ENCODE measurements at regions not wholly inside any gene's neighbourhood (a gene's known extent, or its start where the extent isn't known, plus 50 kb on each side); places are given as distances from the start of the nearest gene placed in this dataset.

- H3K36me3 Mint-ChIP-seq: no peaks in the 10 kb centered on the region
- H3K9me3 Mint-ChIP-seq: no peaks in the 10 kb centered on the region
- DNase-seq: no peak
- CTCF ChIA-PET: no interaction called here
- H3K27ac Mint-ChIP-seq: no peak overlapping the region
- no peak overlapping the region for H3K4me3 Mint-ChIP-seq
- intact Hi-C loops (cut with micrococcal nuclease): no loop called here
- POLR2A ChIA-PET: no interaction called here
- no peaks in the 10 kb centered on the region for H3K27me3 Mint-ChIP-seq
- H3K4me1 Mint-ChIP-seq (ENCODE audit: low read depth): no peaks in the 10 kb centered on the region
Observed at GRCh38 chr1:73901738-73902137, 296.2 kb downstream of the LRRIQ3 start.

- CTCF ChIA-PET: no interaction called here
- Mint-ChIP-seq H3K4me1 (ENCODE audit: low read depth) (no peaks in the 10 kb centered on the region), H3K4me3 (no peak overlapping the region), H3K36me3 (no peaks in the 10 kb centered on the region), H3K9me3 (no peaks in the 10 kb centered on the region), H3K27ac (no peak overlapping the region), H3K27me3 (no peaks in the 10 kb centered on the region)
- intact Hi-C loops (cut with micrococcal nuclease): no loop called here
- POLR2A ChIA-PET: no interaction called here
- no peak for DNase-seq
Observed at GRCh38 chr1:73899311-73899710, 298.7 kb downstream of the LRRIQ3 start.

- no peak for DNase-seq
- no peak overlapping the region for H3K27ac Mint-ChIP-seq
- H3K4me3 Mint-ChIP-seq: no peak overlapping the region
- no peaks in the 10 kb centered on the region for H3K27me3 Mint-ChIP-seq
- ChIA-PET CTCF (no interaction called here), POLR2A (no interaction called here)
- no peaks in the 10 kb centered on the region for H3K4me1 Mint-ChIP-seq (ENCODE audit: low read depth)
- H3K36me3 Mint-ChIP-seq: no peaks in the 10 kb centered on the region
- no peaks in the 10 kb centered on the region for H3K9me3 Mint-ChIP-seq
- intact Hi-C loops (cut with micrococcal nuclease): no loop called here
Observed at GRCh38 chr1:73898540-73898939, 299.4 kb downstream of the LRRIQ3 start.

- Mint-ChIP-seq H3K4me1 (ENCODE audit: low read depth) (no peaks in the 10 kb centered on the region), H3K36me3 (no peaks in the 10 kb centered on the region), H3K27me3 (no peaks in the 10 kb centered on the region), H3K27ac (no peak overlapping the region), H3K9me3 (no peaks in the 10 kb centered on the region), H3K4me3 (no peak overlapping the region)
- no peak for DNase-seq
- POLR2A ChIA-PET: no interaction called here
- intact Hi-C loops (cut with micrococcal nuclease): no loop called here
- CTCF ChIA-PET: no interaction called here
Observed at GRCh38 chr1:73887412-73887811, 310.6 kb downstream of the LRRIQ3 start.

- Mint-ChIP-seq H3K27ac (no peak overlapping the region), H3K36me3 (no peaks in the 10 kb centered on the region), H3K9me3 (no peaks in the 10 kb centered on the region), H3K4me3 (no peak overlapping the region), H3K4me1 (ENCODE audit: low read depth) (no peaks in the 10 kb centered on the region), H3K27me3 (no peaks in the 10 kb centered on the region)
- intact Hi-C loops (cut with micrococcal nuclease): no loop called here
- ChIA-PET CTCF (no interaction called here), POLR2A (no interaction called here)
- no peak for DNase-seq
Observed at GRCh38 chr1:73886716-73887115, 311.3 kb downstream of the LRRIQ3 start.

GRCh38 chr1:73874806-73875205, 323.2 kb downstream of the LRRIQ3 start:
- Mint-ChIP-seq H3K27ac (no peak overlapping the region), H3K27me3 (no peaks in the 10 kb centered on the region), H3K9me3 (no peaks in the 10 kb centered on the region), H3K4me3 (no peak overlapping the region), H3K4me1 (ENCODE audit: low read depth) (no peaks in the 10 kb centered on the region), H3K36me3 (no peaks in the 10 kb centered on the region)
- intact Hi-C loops (cut with micrococcal nuclease): no loop called here
- ChIA-PET CTCF (no interaction called here), POLR2A (no interaction called here)
- no peak for DNase-seq

GRCh38 chr1:73868810-73869336, 329.1 kb downstream of the LRRIQ3 start:
- Mint-ChIP-seq H3K27me3 (no peaks in the 10 kb centered on the region), H3K4me1 (ENCODE audit: low read depth) (no peaks in the 10 kb centered on the region), H3K4me3 (no peak overlapping the region), H3K36me3 (no peaks in the 10 kb centered on the region), H3K9me3 (no peaks in the 10 kb centered on the region), H3K27ac (no peak overlapping the region)
- CTCF ChIA-PET: no interaction called here
- intact Hi-C loops (cut with micrococcal nuclease): no loop called here
- POLR2A ChIA-PET: no interaction called here
- no peak for DNase-seq

GRCh38 chr1:73862355-73862754, 335.6 kb downstream of the LRRIQ3 start:
- H3K4me1 Mint-ChIP-seq (ENCODE audit: low read depth): no peaks in the 10 kb centered on the region
- intact Hi-C loops (cut with micrococcal nuclease): no loop called here
- H3K9me3 Mint-ChIP-seq: peaks cover 2% of the 10 kb centered on the region
- CTCF ChIA-PET: interaction anchor here (1.0 kb wide), 1 partner anchor 13 kb away, joined by 3 read pairs; no protein-coding TSS in a partner anchor
- POLR2A ChIA-PET: no interaction called here
- no peak overlapping the region for H3K27ac Mint-ChIP-seq
- H3K4me3 Mint-ChIP-seq: no peak overlapping the region
- H3K27me3 Mint-ChIP-seq: no peaks in the 10 kb centered on the region
- no peak for DNase-seq
- no peaks in the 10 kb centered on the region for H3K36me3 Mint-ChIP-seq

- Mint-ChIP-seq H3K36me3 (no peaks in the 10 kb centered on the region), H3K4me1 (ENCODE audit: low read depth) (no peaks in the 10 kb centered on the region), H3K9me3 (peaks cover 2% of the 10 kb centered on the region), H3K27ac (no peak overlapping the region), H3K27me3 (no peaks in the 10 kb centered on the region), H3K4me3 (no peak overlapping the region)
- ChIA-PET CTCF (no interaction called here), POLR2A (no interaction called here)
- no peak for DNase-seq
- intact Hi-C loops (cut with micrococcal nuclease): no loop called here
Observed at GRCh38 chr1:73860421-73860950, 337.5 kb downstream of the LRRIQ3 start.

- ChIA-PET CTCF (no interaction called here), POLR2A (no interaction called here)
- no peaks in the 10 kb centered on the region for H3K27me3 Mint-ChIP-seq
- DNase-seq: no peak
- intact Hi-C loops (cut with micrococcal nuclease): no loop called here
- H3K9me3 Mint-ChIP-seq: peaks cover 2% of the 10 kb centered on the region
- H3K36me3 Mint-ChIP-seq: no peaks in the 10 kb centered on the region
- no peaks in the 10 kb centered on the region for H3K4me1 Mint-ChIP-seq (ENCODE audit: low read depth)
- H3K27ac Mint-ChIP-seq: no peak overlapping the region
- H3K4me3 Mint-ChIP-seq: no peak overlapping the region
Observed at GRCh38 chr1:73859227-73859626, 338.7 kb downstream of the LRRIQ3 start.

- Mint-ChIP-seq H3K4me3 (no peak overlapping the region), H3K27ac (no peak overlapping the region), H3K4me1 (ENCODE audit: low read depth) (no peaks in the 10 kb centered on the region), H3K9me3 (peaks cover 2% of the 10 kb centered on the region), H3K27me3 (no peaks in the 10 kb centered on the region), H3K36me3 (no peaks in the 10 kb centered on the region)
- ChIA-PET CTCF (no interaction called here), POLR2A (no interaction called here)
- intact Hi-C loops (cut with micrococcal nuclease): no loop called here
- DNase-seq: no peak
Observed at GRCh38 chr1:73854527-73854926, 343.4 kb downstream of the LRRIQ3 start.

GRCh38 chr1:73842436-73842835, 355.5 kb downstream of the LRRIQ3 start:
- ChIA-PET POLR2A (no interaction called here), CTCF (no interaction called here)
- Mint-ChIP-seq H3K36me3 (no peaks in the 10 kb centered on the region), H3K27me3 (no peaks in the 10 kb centered on the region), H3K27ac (no peak overlapping the region), H3K4me1 (ENCODE audit: low read depth) (no peaks in the 10 kb centered on the region), H3K9me3 (peaks cover 3% of the 10 kb centered on the region), H3K4me3 (no peak overlapping the region)
- DNase-seq: no peak
- intact Hi-C loops (cut with micrococcal nuclease): no loop called here

GRCh38 chr1:73839922-73840321, 358.1 kb downstream of the LRRIQ3 start:
- Mint-ChIP-seq H3K36me3 (no peaks in the 10 kb centered on the region), H3K4me3 (no peak overlapping the region), H3K4me1 (ENCODE audit: low read depth) (no peaks in the 10 kb centered on the region), H3K27me3 (no peaks in the 10 kb centered on the region), H3K27ac (no peak overlapping the region), H3K9me3 (peaks cover 3% of the 10 kb centered on the region)
- CTCF ChIA-PET: interaction anchor here (1.1 to 1.2 kb wide), 2 partner anchors 629 to 849 kb away, joined by 3 to 4 read pairs; no protein-coding TSS in a partner anchor
- POLR2A ChIA-PET: no interaction called here
- intact Hi-C loops (cut with micrococcal nuclease): no loop called here
- DNase-seq: peak; percentile 16

Measured in activated CD4-positive, alpha-beta memory T cell treated with anti-CD3 and anti-CD28 coated beads for 36 hours (primary cell).